HG02571 (cell line): ENCODE measurements at regions not wholly inside any gene's neighbourhood (a gene's known extent, or its start where the extent isn't known, plus 50 kb on each side); places are given as distances from the start of the nearest gene placed in this dataset.

ENCODE experiments used
- ATAC-seq: cut with Tn5 transposase; IDR thresholded peaks from one replicate; pipeline ENCODE4 v1.9.1; 2021; ENCODE audit warnings: mild to moderate bottlenecking, moderate library complexity; ENCODE audit not compliant: unreplicated experiment

DNA sequence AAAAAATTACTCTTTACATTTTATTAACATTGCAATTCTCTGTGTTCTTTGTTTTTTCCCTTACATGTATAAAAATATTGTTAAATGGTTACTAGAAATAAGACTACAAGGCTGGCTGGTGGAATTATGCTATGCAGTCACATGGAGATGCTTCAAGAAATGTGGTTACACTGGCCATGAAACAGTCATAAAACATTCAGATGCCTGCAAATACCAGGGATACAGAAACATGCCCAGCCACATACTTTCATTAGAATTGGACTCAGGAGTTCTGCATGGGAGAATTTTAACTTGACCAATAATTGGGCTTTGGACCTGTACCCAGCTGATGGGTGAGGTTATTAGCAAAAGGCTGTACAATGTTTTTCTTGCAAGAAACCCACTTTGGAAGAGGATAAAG, 1407.7 kb upstream of the SLC10A2 start:
- ATAC-seq: no peak

DNA sequence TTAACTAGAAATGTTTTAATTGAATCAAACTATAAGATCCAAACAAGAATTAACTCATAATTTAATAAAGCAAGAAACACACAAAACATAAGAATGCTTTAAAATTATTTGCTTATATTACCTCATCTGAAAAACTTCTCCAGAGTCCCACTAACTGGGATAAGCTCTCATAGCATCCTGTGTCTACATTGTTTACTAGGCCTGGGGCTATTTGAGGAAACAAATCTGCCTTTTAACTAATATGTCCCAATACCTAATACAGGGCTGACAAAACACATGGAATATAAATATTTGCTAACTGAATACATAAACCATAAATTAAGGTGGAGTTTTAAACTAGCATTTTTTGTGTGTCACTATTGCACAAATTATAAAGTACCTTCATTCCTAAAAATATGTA, 1399.8 kb upstream of the SLC10A2 start:
- no peak for ATAC-seq

DNA sequence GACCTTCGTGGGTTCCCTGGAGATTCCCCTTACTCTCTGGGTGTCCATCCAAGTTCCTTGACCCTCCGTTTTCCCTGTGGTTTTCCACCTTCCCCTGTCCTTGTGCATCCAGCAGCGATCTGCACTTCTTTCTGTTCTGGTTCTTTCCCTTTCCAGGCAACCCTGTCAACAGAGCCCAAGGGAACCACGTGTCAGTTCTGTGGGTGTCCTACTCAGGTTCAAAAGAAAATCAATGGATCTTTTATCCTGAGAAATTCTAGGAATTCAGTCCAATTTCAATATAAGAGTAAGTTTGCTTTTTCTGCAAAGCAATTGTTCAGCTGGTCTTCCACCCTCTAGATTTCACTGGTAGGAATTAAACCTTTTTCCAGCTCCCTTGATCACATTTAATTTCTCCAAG, 1394.8 kb upstream of the SLC10A2 start:
- ATAC-seq: no peak

DNA sequence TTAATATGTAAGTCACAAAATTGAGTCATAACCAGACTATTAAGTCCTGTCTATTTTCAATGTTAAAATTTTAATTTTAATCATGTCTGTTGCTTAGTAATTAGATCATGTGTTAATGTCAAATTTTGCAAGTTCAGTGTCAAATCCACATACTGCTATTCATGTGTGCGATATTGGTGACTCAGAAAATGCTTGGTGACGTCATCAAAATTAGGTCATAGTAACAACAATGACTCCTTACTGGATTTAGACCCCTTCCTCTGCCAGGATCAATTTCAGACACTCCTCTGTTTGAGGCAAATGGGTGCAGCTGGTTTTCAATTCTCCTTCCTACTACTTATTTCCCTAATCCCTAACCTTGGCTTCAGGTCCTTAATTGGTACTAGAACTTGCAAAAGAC, 1394.3 kb upstream of the SLC10A2 start:
- ATAC-seq: no peak

DNA sequence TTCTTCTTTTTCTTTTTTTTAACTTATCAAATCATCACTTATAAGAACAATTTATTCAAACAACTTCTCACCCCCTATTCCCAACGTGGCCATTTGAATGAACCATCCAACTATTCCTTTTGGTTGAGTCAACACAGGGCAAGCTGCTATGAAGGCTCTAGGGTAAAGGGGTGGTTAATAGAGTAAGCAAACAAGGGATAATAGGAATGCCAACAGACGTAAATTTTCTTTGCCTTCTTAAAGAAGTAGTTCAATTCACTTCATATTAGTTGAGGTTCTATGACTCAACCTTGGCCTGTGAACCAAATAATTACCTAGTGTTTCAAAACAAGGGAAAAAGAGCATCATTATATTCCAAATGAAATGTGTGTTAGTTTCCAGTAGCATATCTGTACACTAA, 1383.8 kb upstream of the SLC10A2 start:
- ATAC-seq: no peak

DNA sequence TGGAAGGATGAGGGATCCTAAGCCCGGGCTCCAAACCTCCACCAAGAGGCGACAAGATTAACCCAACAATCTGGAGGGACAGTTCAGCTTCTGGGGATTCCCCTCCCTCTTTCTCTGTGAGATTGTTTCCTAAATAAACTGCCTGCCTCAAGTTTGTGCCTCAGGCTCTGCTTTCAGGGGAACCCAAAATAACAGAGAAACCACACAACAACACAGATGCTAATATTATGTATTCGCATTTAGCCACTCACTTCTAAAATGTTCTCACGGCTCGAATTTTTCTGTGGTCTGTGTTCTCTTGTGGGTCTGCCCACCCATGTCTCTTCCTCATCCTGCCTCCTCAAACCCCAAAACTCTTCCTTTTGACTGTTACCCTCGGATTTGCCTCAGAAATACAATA, 1381.1 kb upstream of the SLC10A2 start:
- ATAC-seq: no peak

DNA sequence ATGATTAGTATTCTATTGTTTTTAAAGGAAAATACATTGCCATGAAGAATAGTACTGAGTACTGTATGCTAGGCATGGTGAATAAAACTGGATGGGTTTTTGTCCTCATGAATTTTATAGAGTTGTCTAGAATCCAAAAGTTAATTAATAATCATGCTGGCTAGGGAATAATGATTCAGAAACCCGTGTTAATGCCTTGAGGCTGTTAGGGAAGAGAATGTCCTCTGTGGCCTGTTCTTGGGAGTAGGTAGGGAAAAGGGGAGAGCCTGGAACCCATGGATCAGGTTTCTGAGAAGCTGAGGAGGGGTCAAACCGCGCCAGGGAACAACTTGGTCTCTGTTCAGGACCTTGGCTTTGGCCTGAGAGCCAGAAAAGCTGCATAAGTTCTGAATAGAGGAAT, 1376.3 kb upstream of the SLC10A2 start:
- no peak for ATAC-seq

DNA sequence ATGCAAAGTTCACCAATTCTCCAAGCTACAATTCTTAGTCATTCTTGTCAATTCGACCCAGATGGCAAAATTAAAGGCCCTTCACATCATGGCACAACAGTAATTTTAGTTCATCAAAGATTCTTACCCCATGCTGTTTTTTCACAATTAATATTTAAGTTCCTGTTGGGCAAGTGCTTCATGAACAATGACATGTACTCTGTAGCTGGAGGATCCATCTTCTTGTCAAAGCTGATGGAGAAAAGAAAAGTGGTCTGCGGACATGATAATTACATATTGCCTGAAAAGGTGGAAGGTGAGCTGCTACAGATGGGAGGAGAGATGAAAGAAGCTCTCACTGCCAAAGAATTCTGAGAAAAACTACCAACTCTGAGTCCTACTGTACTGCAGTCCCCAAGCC, 1370.3 kb upstream of the SLC10A2 start:
- no peak for ATAC-seq

DNA sequence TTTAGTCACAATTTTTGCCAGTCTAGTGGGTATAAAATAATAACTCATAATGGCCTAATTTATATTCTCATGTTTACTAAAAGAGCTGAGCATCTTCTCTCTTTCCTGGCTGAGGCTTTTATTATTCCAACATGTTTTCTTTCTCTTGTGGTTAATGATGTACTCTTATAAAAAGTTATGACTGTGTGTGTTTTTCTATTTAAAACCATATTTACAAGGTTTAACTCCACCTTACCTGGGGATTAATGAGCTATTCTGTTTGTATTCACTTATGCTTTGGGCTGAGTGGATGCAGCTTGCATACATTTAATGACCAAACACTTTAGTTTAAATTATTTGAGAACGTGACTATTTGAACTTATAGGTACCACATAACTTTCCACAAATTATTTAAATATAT, 1365.7 kb upstream of the SLC10A2 start:
- no peak for ATAC-seq

DNA sequence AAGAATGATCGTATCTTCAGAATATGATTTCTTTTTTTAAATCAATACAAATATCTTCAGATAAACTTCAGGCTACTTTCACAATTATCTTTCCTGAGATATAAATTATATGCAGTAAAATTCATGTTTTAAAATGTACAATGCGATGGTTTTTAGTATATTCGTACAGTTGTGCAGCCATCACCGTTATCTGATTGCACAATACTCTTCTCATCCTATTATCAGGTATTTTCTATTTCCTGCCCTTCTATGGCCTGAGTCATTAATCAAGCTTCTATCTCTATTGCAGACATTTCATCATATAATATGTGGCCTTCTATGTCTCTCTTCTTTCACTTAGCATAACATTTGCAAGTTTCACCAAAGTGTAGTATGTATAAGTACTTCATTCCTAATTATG, 1360.2 kb upstream of the SLC10A2 start:
- ATAC-seq: no peak

DNA sequence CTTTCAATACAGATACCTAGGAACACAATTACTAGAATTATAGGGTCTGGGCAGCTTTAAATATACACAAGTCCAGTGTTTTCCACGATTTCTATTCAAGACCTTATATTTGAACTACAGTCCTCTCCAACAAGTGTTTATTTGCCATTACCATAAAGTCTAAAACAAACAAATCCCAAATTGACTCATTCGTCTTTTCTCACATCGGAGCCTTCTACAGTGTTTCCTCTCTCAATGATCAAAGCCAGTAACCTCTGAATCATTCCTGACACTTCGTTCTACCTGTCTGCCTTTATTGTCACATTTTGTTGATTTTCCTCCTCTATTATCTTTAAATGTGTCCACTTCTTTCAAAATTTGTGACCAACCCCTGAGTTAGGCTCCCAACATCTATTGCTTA, 1356.5 kb upstream of the SLC10A2 start:
- ATAC-seq: no peak

DNA sequence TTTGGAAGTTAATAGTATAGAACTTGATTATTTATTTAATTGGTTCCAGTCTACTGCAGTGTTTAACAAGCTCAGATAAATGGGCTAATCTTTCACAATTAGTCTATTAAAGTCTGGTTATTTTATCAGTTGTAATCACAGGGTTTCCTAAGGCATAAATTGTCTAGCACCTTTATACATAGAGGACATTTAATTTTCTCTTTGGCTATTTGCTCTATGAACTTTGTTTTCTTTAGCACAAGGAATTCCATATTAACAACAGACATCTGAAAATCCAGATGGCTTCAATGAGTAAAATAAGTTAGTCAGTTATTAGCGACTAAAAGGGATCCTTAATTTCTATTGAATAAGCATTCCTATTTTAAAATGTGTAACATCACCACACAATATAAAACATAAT, 1350.8 kb upstream of the SLC10A2 start:
- ATAC-seq: no peak

DNA sequence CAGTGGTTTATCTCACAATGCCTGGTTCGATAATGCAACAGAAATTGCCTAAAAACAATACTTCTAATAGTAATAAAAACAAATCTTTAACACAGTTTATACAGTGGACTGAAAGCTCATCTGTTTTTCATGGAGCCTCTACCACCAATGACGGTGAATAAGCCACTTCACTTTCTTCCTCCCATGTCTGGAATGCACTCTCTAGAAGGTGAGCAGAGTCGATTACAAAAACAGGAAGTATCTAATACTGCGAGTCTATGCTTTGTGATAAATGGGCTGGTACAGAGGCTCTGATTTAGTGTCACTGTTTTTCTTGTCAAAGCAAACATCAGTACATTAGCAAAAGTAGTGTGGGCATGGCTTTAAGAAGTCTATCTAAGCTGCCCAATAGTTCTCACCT, 1348.6 kb upstream of the SLC10A2 start:
- no peak for ATAC-seq

DNA sequence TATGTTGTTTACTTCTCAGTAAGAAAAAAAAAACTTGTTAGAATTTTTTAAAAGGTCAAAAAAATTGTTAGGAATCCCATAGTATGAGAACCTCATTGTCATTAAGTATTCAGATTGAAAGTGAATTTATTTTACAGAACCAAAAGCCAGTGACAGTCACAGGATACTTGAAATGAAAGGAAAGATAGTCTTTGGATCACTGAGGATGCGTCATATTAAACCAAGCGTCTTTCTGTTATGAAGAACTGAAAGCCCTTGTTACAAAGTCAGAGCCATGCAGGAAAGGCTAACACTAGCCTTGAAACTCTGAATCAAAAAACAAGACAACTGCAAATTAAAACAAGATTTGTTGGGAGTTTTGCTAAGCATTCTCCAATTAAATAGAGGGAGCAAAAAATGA, 1348.0 kb upstream of the SLC10A2 start:
- ATAC-seq: no peak

DNA sequence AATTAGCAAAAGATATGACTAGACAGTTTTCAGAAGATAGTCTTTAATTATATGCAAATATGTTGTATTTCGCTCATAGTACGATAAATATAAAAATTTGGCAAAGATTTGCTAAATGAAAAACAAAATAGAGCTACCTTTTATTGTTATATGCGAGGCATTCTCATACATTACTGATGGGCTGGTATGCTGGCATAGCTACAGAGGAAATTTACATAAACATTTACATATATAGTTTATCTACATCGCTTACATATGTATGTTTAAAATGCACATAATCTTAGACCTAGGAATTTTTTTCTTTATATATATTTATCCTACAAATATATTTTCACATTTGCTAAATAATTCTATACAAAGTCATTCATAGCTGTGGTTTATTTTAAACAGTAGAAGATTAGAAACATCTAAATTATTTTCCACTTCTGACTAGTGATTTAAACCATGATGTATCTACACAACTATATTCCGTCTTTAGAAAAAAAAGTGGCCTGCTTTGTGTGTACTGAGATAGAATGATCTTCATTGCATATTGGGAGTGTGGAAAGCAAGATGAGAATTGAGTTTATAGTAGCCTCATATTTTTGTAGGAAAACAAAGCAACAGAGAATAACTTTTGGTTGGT, 1345.0 kb upstream of the SLC10A2 start:
- no peak for ATAC-seq

DNA sequence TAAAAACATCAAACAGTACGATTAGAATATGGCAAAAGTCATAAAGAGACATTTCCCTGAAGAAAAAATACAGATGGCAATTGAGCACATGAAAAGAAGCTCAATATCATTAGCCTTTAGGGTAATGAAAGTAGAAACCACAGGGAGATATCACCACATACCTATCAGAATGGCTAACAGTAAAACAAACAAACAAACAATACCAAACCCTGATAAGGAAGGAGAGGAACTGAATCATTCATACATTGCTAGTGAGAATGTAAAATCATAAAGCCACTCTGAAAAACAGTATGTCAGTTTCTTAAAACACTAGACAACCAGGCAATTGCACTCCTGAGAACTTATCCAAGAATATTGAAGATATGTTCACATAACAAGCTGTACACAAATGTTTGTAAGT, 1342.5 kb upstream of the SLC10A2 start:
- ATAC-seq: no peak

DNA sequence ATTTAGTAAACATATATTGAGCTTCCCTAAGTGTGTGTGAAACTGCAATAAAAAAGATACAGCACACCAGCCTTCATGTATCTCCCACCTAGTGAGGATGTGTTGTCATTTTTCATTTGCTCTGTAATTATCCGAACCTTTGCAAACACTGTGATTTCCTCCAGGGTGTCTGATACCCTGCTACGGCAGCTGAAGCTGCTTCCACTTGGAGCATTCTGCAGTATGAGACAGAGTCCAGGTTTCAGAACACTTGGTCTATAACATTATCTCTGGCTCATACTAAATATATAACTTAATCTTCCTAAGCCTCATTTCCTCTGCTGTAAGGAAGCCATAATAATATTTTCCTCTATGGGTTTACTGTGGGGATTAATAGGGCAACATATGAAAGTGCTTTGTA, 1338.1 kb upstream of the SLC10A2 start:
- ATAC-seq: no peak

DNA sequence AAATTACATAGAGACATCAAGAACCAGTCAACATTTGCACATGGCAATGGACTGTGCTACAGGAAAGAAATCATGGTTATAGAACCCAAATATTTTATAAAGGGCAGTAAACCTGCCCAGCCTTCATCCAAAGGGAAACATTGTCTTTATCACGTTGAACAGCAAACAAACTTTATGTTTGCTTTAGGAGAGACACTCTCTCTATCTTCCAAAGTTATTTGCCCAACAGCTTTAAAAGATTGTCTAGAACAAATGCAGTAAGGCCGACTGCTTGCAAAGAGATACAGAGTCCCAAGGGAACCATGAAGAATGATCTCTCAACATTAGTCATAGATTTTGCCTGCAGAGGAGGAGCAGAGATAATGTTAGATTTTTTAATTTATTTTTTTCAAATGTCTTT, 1323.5 kb upstream of the SLC10A2 start:
- no peak for ATAC-seq

DNA sequence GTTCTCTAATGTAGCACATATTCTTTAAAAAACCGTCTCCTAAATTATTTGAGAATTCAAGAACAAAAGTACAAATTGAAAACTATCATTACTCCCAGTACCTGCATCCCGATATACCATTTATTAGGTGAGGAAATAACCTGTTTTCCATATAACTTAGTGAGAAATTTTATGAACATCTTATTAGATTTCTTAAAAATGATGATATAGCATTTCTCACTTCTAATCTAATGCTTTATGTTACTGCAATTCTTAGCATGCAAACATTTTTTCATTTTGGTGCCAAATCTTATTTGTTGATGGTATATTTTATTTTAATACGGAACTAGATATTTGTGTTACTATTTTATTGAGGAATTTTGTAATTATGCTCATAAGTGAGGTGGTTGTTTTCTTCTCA, 1321.3 kb upstream of the SLC10A2 start:
- ATAC-seq: no peak

DNA sequence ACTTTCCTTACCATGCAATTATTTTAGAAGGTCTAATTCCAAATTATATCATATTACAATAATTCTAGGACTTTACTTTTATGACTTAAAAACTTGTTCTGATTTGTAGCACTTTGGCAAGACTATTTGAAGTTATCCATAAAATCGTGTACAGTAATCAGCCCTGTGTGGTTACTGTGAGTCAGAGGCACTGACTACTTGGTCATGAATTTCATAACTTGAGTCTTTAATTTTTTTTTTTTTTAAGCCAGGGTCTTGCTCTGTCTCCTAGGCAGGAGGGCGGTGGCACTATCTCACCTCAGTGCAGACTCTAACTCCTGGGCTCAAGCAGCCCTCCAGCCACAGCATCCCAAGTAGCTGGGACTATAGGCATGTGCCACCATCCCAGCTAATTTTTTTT, 1319.2 kb upstream of the SLC10A2 start:
- no peak for ATAC-seq

DNA sequence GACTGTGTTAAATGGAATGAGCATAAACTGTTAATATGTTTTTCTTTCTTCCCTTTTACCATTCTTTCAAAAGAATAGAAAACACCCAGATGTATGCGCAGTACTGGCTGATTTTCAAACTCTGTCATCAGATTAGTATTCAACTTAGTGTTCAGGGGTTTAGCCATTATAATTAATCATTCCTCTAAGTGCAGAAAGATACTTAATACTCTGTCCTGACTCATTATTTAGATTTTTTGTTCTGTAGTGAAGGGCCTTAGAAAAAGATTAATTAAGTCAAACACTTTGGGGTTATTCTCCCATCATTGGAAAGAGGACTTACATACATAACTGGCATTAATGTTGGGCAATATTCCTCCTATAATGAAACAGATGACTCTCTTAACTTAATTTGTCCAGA, 1316.7 kb upstream of the SLC10A2 start:
- ATAC-seq: no peak

DNA sequence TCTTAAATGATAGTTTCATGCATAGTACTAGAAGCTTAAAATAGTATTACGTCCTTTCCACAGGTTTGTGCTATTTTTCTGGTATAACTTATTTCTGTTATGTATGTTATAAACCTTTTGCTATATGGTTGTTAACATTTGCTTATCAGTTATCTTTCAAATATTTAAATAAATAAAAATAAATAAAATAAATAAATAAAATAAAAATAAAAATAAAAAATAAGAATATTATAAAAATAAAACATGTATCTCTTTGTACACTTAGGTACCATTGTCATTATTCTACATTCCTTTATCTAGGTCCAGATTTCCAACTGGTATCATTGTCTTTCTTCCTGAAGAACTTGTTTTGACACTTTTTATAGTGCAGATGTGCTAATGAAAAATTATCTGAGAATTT, 1310.4 kb upstream of the SLC10A2 start:
- no peak for ATAC-seq

DNA sequence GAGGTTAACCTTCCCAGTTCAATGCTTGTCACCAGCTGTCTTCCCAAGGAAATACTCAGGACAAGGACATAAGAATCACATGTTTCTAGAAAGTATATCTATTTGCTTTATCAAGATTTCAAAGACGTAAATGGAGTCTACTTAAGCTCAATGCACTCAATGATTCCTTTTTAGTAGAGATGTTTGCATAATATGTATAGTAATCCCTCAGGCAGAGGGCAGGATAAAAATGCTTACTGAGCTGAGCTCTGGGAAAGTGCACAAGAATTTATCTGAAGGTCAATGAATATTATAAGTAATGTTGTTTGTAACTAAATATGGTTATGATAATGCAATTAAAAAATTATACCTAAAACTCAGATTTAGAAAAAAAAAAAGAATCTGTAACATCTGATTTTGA, 1309.4 kb upstream of the SLC10A2 start:
- no peak for ATAC-seq
